ENCODE measurements at regions not wholly inside any gene's neighbourhood (a gene's known extent, or its start where the extent isn't known, plus 50 kb on each side); places are given as distances from the start of the nearest gene placed in this dataset.
A peak's percentile ranks its signal among the peaks of the same experiment; 100 is the strongest.

DNA sequence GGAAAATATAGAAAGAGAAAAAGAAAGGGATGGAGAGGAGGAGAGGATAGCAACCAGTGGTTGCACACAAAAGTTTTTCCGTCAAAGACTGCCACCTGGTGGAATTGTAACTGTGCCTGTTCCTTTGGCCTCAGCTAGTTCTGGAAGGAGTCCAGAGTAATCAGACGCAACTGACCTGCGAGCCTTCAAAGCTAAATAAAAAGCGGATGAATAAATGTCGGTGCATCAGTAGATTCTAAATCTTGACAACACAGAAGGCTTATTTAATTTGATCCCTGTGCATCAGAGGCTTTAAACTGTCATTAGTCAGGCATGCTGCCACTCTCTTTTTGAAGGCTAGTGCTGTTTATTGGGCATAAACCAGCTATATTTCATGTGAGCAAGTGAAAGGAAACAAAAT is 132.9 kb upstream of the ACO1 start:
- TF ChIP-seq, protein P1, sequence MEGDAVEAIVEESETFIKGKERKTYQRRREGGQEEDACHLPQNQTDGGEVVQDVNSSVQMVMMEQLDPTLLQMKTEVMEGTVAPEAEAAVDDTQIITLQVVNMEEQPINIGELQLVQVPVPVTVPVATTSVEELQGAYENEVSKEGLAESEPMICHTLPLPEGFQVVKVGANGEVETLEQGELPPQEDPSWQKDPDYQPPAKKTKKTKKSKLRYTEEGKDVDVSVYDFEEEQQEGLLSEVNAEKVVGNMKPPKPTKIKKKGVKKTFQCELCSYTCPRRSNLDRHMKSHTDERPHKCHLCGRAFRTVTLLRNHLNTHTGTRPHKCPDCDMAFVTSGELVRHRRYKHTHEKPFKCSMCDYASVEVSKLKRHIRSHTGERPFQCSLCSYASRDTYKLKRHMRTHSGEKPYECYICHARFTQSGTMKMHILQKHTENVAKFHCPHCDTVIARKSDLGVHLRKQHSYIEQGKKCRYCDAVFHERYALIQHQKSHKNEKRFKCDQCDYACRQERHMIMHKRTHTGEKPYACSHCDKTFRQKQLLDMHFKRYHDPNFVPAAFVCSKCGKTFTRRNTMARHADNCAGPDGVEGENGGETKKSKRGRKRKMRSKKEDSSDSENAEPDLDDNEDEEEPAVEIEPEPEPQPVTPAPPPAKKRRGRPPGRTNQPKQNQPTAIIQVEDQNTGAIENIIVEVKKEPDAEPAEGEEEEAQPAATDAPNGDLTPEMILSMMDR (conservative IDR thresholded peaks at IDR 0.05; ENCODE audit: low read depth, low read length): peak; percentile 51
- TF ChIP-seq RCOR1 (IDR thresholded peaks at IDR 0.05; ENCODE audit: insufficient replicate concordance, low read length) (no peak), POLR2A (IDR thresholded peaks at IDR 0.05; ENCODE audit: low read depth, low read length) (no peak), RFX5 (IDR thresholded peaks at IDR 0.05; ENCODE audit: low read depth, low read length) (no peak), CEBPB (IDR thresholded peaks at IDR 0.05; ENCODE audit: low read depth, low read length) (no peak), CHD1 (IDR thresholded peaks at IDR 0.05; ENCODE audit: low read depth, low read length) (no peak), BHLHE40 (IDR thresholded peaks at IDR 0.05; ENCODE audit: low read depth, low read length) (no peak), MAFK (IDR thresholded peaks at IDR 0.05; ENCODE audit: low read depth, low read length) (no peak), MXI1 (IDR thresholded peaks at IDR 0.05; ENCODE audit: borderline replicate concordance, low read depth, low read length) (no peak), RAD21 (IDR thresholded peaks at IDR 0.05; ENCODE audit: low read length) (peak; percentile 43; the same call in 1 of the 2 replicates), NFE2L2 (IDR thresholded peaks at IDR 0.05; ENCODE audit: low read depth, low read length) (no peak)
- TF ChIP-seq, protein P2, sequence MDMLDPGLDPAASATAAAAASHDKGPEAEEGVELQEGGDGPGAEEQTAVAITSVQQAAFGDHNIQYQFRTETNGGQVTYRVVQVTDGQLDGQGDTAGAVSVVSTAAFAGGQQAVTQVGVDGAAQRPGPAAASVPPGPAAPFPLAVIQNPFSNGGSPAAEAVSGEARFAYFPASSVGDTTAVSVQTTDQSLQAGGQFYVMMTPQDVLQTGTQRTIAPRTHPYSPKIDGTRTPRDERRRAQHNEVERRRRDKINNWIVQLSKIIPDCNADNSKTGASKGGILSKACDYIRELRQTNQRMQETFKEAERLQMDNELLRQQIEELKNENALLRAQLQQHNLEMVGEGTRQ (IDR thresholded peaks at IDR 0.05; ENCODE audit: low read depth, low read length): no peak
- TF ChIP-seq, protein P3, sequence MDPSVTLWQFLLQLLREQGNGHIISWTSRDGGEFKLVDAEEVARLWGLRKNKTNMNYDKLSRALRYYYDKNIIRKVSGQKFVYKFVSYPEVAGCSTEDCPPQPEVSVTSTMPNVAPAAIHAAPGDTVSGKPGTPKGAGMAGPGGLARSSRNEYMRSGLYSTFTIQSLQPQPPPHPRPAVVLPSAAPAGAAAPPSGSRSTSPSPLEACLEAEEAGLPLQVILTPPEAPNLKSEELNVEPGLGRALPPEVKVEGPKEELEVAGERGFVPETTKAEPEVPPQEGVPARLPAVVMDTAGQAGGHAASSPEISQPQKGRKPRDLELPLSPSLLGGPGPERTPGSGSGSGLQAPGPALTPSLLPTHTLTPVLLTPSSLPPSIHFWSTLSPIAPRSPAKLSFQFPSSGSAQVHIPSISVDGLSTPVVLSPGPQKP (IDR thresholded peaks at IDR 0.05; ENCODE audit: borderline replicate concordance, low read depth, low read length): no peak
